D721Med (cell line): ENCODE measurements at regions not wholly inside any gene's neighbourhood (a gene's known extent, or its start where the extent isn't known, plus 50 kb on each side); places are given as distances from the start of the nearest gene placed in this dataset.
"Not testable (repeated sequence)": the region's sequence is repeated elsewhere in the genome, so short reads cannot be mapped to it uniquely, and the experiment has no call there.

Source experiments
- DNase-seq: peaks from one replicate; pipeline ENCODE4 v3.0.0; 2011; ENCODE audit warnings: low spot score; ENCODE audit not compliant: insufficient read length
- FAIRE-seq: peaks from 2 replicates; lab custom pipeline; 2011; peaks lifted over from hg19 to GRCh38; lab: Jason Lieb, UNC
- TF ChIP-seq, protein P1 (sequence below): IDR thresholded peaks from 2 replicates; pipeline ENCODE4 v1.5.1; 2012; ENCODE audit warnings: mild to moderate bottlenecking, control low read depth; ENCODE audit not compliant: insufficient read depth; ENCODE audit errors: missing control alignments

GRCh38 chr12:131192951-131193350 is 239.2 kb downstream of the ADGRD1 start:
- TF ChIP-seq, protein P1, sequence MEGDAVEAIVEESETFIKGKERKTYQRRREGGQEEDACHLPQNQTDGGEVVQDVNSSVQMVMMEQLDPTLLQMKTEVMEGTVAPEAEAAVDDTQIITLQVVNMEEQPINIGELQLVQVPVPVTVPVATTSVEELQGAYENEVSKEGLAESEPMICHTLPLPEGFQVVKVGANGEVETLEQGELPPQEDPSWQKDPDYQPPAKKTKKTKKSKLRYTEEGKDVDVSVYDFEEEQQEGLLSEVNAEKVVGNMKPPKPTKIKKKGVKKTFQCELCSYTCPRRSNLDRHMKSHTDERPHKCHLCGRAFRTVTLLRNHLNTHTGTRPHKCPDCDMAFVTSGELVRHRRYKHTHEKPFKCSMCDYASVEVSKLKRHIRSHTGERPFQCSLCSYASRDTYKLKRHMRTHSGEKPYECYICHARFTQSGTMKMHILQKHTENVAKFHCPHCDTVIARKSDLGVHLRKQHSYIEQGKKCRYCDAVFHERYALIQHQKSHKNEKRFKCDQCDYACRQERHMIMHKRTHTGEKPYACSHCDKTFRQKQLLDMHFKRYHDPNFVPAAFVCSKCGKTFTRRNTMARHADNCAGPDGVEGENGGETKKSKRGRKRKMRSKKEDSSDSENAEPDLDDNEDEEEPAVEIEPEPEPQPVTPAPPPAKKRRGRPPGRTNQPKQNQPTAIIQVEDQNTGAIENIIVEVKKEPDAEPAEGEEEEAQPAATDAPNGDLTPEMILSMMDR = no peak
- no peak for DNase-seq
- no peak for FAIRE-seq

GRCh38 chr12:131194166-131194565 is 240.5 kb downstream of the ADGRD1 start:
- no peak for DNase-seq
- FAIRE-seq = no peak
- TF ChIP-seq, protein P1 = no peak

DNA sequence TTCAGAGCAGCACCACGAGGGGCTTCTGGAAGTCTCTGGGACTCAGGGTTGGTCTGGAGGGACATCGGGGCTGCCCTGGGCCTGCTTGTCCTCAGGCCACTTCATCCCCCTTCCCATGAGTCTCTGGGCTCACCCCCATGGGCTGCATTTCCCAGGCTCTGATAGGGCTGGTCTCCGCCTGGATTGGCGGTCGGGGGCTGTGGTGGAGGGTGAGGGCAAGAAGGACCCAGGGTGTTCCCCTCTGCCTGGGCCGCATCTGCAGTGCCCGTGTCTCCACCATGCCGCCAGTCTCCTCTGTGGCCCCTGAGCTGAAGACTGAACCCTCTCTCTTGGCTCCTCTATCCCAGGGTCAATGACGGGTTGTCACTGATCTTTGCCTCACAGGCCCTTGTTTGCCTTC is 242.1 kb downstream of the ADGRD1 start:
- FAIRE-seq (no peak), DNase-seq (no peak)
- TF ChIP-seq, protein P1 = no peak

DNA sequence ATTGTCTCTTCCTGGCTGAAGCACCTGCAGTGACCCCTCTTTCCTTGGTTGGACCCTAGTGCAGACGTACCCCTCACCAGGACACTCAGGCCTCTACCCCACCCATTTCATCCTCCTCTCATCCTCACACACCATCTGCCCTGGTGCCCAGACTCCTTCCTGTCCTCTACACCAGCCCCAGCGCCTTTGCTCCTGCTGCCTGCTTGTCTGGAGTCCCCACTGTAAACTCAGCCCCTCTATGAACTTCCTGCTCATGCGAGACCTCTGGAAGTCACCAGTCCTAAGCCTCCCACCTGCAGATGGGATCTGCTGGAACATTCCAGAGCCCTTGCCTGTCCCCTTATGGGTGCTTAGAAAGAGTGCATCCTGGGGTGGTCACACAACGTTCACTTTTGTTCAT is 242.5 kb downstream of the ADGRD1 start:
- no peak for FAIRE-seq
- no peak for DNase-seq
- TF ChIP-seq, protein P1 = no peak

DNA sequence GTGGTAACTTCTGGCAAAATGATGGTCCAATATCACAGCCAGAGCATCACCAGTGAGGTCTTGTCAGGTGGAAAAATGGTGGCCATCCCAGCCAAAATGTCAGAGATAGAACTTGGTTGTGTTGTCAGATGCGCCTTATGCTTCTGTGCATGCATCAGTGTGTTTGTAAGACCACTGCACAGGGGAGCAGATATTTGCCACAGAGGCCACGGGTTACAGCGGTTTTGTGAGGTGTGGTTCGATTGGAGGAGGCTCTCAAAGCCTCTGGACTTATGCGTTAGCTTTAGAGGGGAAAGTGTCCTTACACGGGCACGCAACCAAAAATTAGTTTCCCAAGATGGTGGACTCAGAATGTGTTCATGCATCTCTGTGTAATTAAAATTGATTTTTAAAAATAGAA is 243.8 kb downstream of the ADGRD1 start:
- no peak for FAIRE-seq
- no peak for DNase-seq
- TF ChIP-seq, protein P1 = no peak

- no peak for DNase-seq
- no peak for FAIRE-seq
- TF ChIP-seq, protein P1 = no peak
These were observed 245.5 kb downstream of the ADGRD1 start for GRCh38 chr12:131199221-131199620.

- not testable (repeated sequence) for FAIRE-seq, DNase-seq
These were observed 248.2 kb downstream of the ADGRD1 start for GRCh38 chr12:131201912-131202311.
